ENCODE measurements at regions not wholly inside any gene's neighbourhood (a gene's known extent, or its start where the extent isn't known, plus 50 kb on each side); places are given as distances from the start of the nearest gene placed in this dataset.

DNA sequence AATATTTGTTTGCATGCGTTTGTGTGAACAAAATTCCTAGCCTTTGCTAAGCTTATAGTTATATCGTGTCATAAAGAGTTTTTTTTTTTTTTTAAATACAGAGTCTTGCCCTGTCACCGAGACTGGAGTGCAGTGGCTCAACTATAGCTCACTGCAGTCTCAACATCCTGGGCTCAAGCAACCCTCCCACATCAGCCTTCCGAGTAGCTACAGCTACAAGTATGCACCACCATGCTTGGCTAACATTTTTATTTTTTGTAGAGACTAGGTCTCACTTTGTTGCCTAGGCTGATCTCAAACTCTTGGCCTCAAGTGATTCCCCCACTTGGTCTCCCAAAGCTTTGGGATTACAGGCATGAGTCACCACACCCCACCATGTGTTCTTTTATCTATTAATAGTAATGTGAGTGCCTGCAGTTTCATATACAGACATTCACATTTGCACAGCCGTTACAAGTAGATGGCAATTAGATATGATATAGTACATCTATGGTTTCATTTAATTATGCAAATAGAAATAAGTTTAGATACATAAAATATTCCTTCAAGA is 848.6 kb downstream of the PDCD6IP start:
- intact Hi-C loops (cut with DNase I) = no loop called here
- no peaks in the 10 kb centered on the region for H3K36me3 ChIP-seq
- H3K4me3 ChIP-seq = no peak overlapping the region
- TF ChIP-seq, protein P1, sequence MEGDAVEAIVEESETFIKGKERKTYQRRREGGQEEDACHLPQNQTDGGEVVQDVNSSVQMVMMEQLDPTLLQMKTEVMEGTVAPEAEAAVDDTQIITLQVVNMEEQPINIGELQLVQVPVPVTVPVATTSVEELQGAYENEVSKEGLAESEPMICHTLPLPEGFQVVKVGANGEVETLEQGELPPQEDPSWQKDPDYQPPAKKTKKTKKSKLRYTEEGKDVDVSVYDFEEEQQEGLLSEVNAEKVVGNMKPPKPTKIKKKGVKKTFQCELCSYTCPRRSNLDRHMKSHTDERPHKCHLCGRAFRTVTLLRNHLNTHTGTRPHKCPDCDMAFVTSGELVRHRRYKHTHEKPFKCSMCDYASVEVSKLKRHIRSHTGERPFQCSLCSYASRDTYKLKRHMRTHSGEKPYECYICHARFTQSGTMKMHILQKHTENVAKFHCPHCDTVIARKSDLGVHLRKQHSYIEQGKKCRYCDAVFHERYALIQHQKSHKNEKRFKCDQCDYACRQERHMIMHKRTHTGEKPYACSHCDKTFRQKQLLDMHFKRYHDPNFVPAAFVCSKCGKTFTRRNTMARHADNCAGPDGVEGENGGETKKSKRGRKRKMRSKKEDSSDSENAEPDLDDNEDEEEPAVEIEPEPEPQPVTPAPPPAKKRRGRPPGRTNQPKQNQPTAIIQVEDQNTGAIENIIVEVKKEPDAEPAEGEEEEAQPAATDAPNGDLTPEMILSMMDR (IDR thresholded peaks at IDR 0.05) = no peak
- no peak for TF ChIP-seq POLR2A (IDR thresholded peaks at IDR 0.05)
- H3K27ac ChIP-seq = no peak overlapping the region
- H3K9me3 ChIP-seq = no peaks in the 10 kb centered on the region
- 62 to 72% methylated on average over 5 of the region's 5 CpGs for WGBS, 2 donors
- DNase-seq = no peak
- H3K4me1 ChIP-seq = no peaks in the 10 kb centered on the region
- no peaks in the 10 kb centered on the region for H3K27me3 ChIP-seq

DNA sequence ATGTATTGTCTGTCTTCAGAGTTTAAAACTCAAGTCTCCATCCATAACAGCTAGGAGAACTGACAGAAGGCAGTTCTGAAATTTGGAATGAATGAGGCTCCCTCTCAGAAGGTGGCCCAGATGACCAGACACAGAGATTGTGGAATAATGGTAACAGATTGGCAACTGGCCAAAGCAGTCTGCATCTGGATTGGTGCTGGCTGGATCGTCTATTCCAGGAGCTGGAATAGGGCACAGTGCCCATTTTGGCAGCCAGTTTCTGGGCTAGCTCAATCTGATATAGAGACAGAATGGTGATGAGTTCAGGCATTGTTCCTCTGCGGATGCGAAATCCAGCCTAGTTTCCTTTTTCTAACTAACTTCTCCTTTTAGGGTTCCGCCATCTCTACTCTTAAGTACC is 851.7 kb downstream of the PDCD6IP start:
- 83 to 92% methylated on average over 4 of the region's 4 CpGs for WGBS, 2 donors
- intact Hi-C loops (cut with DNase I) = no loop called here

DNA sequence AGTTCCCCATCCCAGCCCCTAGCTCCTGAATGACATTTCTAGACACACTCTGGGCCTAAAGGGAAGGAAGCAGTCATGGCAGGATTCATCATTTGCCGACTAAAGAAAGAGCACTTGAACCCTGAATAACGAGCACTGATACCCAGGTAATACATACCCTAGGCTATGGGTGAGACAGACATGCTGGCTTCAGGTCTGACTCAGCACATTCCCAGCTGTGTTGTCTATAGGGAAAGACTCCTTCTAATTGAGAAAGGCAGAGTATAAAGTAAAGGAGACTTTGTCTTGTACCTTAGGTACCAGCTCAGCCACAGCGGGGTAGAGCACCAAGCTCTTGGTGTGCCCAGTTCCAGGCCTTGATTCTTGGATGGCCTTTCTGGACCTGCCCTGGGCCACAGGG is 870.5 kb downstream of the PDCD6IP start:
- Histone ChIP-seq H3K9me3 (no peaks in the 10 kb centered on the region), H3K36me3 (no peaks in the 10 kb centered on the region), H3K27ac (no peak overlapping the region), H3K4me3 (no peak overlapping the region), H3K4me1 (no peaks in the 10 kb centered on the region), H3K27me3 (no peaks in the 10 kb centered on the region)
- TF ChIP-seq, protein P1 (IDR thresholded peaks at IDR 0.05) = no peak
- TF ChIP-seq POLR2A (IDR thresholded peaks at IDR 0.05) = no peak
- no peak for DNase-seq
- intact Hi-C loops (cut with DNase I) = no loop called here
- WGBS, 2 donors = 62 to 78% methylated on average over 3 of the region's 3 CpGs

More for the DNA sequence above, 851.7 kb downstream of the PDCD6IP start:
- H3K27me3 ChIP-seq = no peaks in the 10 kb centered on the region
- no peak overlapping the region for H3K27ac ChIP-seq
- no peaks in the 10 kb centered on the region for H3K9me3 ChIP-seq
- DNase-seq = no peak
- no peaks in the 10 kb centered on the region for H3K4me1 ChIP-seq
- TF ChIP-seq POLR2A (IDR thresholded peaks at IDR 0.05) = no peak
- TF ChIP-seq, protein P1 (IDR thresholded peaks at IDR 0.05) = no peak
- H3K36me3 ChIP-seq = no peaks in the 10 kb centered on the region
- no peak overlapping the region for H3K4me3 ChIP-seq

DNA sequence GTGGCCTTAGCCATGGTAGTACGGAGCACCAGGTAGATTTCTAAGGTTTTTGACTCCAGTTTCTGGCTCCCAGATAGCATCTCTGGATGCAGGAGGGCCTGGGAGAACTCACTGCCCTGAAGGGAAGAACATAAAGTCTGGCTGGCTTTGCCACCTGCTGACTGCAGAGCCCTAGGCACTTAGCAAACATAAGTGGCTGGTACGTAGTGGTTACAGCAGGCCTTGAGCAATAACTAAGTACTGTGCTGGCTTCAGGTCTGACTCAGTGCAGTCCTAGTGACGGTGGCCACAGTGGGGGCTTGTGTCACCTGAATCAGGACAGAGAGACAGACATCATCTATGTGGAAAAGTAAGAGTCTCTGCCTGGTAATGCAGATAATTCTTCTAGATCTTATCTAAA is 871.1 kb downstream of the PDCD6IP start:
- TF ChIP-seq, protein P1 (IDR thresholded peaks at IDR 0.05) = no peak
- TF ChIP-seq POLR2A (IDR thresholded peaks at IDR 0.05) = no peak
- DNase-seq = no peak
- no peak overlapping the region for H3K4me3 ChIP-seq
- H3K9me3 ChIP-seq = no peaks in the 10 kb centered on the region
- WGBS, 2 donors = 69 to 70% methylated on average over 2 of the region's 3 CpGs
- no peaks in the 10 kb centered on the region for H3K36me3 ChIP-seq
- no peaks in the 10 kb centered on the region for H3K4me1 ChIP-seq
- intact Hi-C loops (cut with DNase I) = no loop called here
- no peaks in the 10 kb centered on the region for H3K27me3 ChIP-seq
- no peak overlapping the region for H3K27ac ChIP-seq

DNA sequence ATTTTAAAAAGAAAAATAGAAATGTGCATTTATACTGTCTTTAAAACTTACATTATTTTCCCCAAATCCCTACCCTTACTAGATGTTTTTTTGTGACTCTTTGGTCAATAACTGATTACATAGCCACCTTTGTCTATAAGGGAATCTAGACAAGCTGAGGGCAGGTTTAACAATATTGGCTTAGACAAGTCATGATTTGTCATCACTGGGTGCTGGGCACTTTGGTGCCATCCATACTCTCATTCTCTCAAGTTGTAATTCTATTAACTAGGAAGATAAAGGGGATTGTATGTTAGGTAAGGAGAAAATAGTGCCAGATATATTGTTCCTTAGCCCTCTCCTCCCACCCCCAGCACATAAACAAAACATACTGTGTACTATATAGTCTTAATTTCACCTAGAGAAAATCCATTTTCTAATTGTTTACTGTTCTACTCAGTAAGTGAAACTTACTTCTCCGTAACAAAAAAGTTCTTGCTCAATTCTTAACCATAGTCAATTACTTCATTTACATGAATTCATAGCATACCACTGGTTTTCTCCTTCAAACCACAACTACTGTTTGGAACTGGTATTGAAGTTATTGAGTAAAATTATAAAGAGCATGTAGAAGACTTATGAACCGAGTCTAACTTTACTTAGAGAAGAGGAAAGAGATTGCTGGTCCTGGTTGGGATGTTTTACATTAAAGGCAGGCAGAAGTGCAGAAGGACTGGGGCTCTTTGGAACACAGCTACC is 877.1 kb downstream of the PDCD6IP start:
- TF ChIP-seq, protein P1 (IDR thresholded peaks at IDR 0.05) = no peak
- no peak for TF ChIP-seq POLR2A (IDR thresholded peaks at IDR 0.05)
- no peak overlapping the region for H3K4me3 ChIP-seq
- no peaks in the 10 kb centered on the region for H3K27me3 ChIP-seq
- H3K27ac ChIP-seq = no peak overlapping the region
- WGBS, 2 donors = 69 to 70% methylated on average over 2 of the region's 2 CpGs
- H3K36me3 ChIP-seq = no peaks in the 10 kb centered on the region
- no peaks in the 10 kb centered on the region for H3K4me1 ChIP-seq
- intact Hi-C loops (cut with DNase I) = no loop called here
- DNase-seq = no peak
- no peaks in the 10 kb centered on the region for H3K9me3 ChIP-seq

Data from esophagus squamous epithelium (tissue), 5 donors.